ENCODE measurements at regions not wholly inside any gene's neighbourhood (a gene's known extent, or its start where the extent isn't known, plus 50 kb on each side); places are given as distances from the start of the nearest gene placed in this dataset.

GRCh38 chr4:141390571-141390970, 169.9 kb downstream of the ZNF330 start:
- no peak for TF ChIP-seq CTCF (IDR thresholded peaks at IDR 0.05)
- no peak for TF ChIP-seq EP300 (IDR thresholded peaks at IDR 0.05)
- TF ChIP-seq POLR2A (IDR thresholded peaks at IDR 0.05): no peak

Data from tibial nerve (tissue), 4 donors.